ENCODE measurements at regions not wholly inside any gene's neighbourhood (a gene's known extent, or its start where the extent isn't known, plus 50 kb on each side); places are given as distances from the start of the nearest gene placed in this dataset.

DNA sequence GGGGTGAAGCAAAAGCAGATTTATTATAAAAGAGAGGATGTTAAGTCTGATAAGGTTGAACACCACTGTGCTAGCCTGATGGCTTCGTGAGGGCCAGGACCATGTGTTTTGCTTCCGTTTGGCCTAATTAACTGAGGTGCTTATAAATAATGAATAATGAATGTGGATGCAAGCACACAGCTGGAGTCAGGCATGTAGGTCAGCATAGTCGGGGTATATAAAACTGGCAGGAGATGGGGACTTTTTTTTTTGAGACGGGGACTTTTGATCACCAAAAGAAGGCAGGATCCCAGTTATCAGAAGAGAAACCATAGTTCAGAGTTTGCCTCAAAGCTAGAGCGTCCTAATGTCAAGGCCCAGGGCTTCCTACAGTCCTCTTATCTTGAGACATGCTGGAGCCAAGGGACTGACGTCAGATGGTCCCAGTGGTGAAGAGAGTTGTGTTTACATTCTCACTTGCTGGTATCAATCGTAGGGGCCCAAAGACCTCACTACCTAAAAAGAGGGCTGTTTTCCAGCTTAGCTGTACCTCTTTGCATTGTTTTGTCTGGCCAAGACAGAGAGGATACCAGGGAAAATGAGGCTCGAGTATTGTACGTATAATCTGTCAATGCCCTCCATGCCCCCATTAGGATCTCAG lies 50.4 kb downstream of the RTL9 start:
- no peak for DNase-seq (ENCODE audit: low read depth, low spot score)

DNA sequence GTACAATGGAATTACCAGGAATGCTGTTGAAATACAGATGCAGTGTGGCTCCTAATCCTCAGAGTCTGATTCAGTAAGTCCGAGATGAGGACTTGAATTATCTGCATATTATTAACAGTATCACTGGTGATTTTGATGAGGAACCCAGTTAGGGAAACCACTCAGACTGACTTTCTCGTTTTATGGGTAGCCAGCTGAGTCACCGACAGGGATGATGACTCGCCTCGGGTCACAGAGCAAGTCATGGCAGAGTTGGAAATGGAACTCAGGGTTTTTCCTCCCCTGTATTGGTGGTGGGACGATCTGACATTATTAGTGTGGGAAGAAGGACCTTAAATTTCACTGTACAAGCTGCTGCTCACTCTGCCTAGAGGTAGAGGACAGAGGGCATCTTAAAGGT lies 51.3 kb downstream of the RTL9 start:
- DNase-seq (ENCODE audit: low read depth, low spot score), result no peak

DNA sequence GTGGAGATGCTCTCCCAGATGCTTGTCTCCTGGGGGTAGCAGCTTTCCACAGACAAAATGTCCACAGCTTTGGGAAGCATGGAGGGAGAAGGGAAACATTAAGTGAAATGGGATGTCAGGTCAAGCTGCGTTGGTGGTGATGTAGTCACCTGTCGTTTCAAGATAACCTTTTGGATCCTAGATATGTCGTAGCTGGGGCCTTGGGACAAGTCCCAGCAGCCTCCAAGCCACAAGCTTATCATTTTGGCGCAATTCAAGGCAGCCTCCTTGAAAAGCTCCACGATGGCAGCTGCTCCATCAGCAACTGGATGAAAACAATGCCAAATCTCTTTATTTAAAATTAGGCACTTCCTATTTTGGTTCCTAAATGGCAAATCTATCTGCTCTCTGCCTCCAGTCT lies 52.0 kb downstream of the RTL9 start:
- DNase-seq (ENCODE audit: low read depth, low spot score), result no peak

DNA sequence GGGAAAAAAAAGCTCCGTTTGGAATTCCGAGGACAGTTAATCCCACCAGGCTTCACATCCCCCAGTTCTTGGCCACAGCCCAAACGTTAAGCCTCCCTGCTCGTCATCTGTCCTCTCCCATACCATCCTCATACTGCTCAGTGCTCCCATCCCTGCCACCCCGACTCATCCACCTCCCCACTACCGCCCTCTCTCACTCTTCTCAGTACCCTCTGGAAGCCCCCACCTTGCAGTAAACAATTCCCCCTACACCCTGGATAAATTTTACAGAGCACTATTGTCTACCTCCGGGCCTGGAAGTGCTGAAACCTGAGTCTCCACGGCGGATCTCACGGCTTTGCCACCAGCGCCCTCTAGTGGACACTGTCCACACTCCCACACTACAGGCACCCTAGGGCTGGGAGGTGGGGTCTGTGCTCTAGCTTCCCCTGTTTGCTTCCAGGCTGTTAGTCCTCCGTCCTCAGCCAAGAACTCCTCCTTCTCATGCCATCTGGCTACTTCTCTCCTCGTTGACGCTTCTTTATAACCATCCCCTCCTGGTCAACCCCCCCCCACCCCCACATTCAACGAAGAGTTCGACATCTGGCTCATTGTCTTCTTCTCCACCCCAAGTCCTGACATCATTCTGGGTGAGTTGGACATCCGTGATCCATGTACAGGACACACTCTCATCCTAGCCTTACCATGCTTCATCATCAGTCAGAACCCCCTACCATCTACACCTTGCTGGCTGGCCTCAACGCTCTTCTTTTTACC lies 54.5 kb downstream of the RTL9 start:
- no peak for DNase-seq (ENCODE audit: low read depth, low spot score)

DNA sequence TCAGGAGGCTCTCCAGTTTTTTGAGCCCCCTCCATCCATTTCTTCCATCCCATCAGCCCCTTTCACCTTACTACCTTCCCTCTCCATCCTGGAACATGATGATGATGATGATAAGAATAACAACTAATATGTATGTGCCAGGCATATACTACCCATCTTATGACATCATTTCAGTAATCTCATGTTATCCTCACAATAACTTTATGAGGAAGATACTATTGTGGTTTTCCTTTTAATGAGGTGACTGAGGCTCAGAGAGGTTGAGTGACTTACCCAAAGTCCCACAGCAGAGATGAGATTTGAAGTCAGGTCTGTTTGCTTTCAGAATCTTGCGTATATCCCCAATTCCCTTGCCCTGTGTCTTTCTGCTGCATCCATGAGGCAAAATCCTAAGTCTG lies 55.1 kb downstream of the RTL9 start:
- no peak for DNase-seq (ENCODE audit: low read depth, low spot score)

DNA sequence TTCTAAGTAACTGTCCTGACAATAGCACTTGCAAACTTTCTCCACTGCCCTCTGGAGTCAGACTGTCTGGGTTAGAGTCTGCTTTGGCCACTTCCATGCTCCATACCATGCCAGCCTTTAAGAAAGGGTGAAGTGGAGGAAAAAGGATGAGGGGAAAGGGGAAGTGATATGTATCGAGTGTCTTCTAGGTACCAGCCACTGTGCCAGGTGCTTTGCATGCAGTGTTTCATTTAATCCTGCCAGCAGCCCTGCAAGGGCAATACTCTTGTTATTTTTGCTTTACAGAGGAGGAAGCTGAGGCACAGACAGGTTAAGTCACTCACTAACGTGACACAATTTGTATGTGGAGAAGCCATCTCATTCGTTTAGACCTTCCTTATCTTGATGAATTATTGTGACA lies 55.6 kb downstream of the RTL9 start:
- no peak for DNase-seq (ENCODE audit: low read depth, low spot score)

DNA sequence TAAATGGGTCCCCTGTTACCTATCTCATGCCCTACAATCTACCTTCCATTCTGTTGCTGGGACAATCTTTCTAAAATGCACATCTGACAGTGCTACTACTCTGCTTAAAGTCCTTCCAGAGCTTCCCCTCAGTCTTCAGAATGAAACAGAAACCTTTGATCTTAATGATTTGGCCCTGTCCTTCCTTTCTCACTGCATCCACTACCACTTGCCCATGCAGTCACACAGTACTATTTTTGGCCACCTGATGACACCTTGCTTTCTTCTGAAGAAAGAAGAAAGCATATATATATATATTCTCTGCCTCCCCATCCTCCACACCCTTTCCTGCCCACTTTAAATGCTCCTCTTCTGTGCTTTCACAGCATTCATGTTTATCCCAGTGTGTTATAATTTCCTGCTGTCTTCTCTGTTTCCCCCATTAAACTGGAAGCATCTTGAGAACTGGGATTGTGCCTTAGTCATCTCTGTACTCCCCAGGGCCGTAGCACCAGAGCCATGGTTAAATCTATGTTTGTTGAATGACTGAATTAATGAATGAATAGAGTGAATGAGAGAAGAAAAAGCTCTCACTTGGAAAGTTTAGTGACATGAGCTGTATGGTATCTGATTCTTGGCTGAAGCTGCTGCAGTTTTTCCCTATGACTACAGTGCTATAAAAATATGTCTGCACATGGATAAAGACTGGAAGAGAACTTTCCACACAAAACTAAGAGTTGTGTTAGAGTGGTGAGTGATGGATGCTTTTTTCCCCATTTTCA lies 56.2 kb downstream of the RTL9 start:
- no peak for DNase-seq (ENCODE audit: low read depth, low spot score)

DNA sequence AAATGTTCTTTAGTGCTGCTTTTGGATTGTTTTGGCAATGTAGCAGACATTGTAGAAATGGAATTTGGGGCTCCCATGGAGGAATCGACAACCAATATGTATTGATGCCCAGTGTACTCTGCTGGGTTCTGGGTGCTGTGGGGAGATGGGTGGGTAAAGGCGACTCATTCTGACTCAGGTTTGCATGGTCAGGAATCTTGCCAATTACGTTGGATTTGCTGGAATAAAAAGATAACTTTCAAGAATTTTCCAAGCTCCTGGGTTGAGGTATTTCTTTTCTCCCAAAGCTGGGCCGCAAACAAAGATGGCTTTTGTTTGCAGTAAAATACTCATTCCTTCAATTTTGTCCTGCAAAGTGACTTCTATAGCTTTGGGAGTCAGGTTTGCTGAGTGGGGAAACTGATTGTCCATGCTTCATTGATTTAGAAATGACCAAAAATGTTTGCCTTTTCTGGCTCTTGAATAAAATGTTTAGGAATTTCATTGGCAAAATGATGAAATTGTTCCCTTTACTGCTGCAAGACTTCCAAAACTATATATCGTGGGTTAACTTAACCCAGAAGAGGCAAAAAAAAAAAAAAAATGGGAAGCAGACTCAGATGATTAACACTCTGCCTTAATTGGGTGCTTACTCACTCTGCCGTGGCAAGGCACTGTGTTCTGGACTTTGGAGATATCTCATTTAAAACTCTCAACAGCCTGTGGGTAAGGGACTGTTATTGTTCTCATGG lies 57.0 kb downstream of the RTL9 start:
- DNase-seq (ENCODE audit: low read depth, low spot score), result no peak

DNA sequence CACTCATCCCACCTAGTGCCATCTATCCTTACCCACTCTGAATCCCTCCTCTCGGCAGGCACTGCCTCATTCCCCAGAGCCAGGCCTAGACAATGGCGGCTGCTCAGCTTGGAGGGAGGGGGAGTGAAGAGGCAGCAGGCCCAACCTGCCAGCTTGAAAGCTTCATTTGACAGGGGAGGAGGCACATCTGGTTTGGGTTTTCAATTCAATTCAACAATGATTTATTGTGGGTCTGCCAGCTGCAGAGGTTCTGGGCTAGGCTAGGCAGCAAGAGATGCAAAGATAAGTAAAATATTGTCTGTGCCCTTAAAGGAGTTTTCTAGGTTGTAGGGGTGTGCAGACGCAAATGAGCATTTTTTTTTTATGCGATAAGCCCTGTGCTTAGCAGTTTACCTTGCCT lies 58.5 kb downstream of the RTL9 start:
- no peak for DNase-seq (ENCODE audit: low read depth, low spot score)

DNA sequence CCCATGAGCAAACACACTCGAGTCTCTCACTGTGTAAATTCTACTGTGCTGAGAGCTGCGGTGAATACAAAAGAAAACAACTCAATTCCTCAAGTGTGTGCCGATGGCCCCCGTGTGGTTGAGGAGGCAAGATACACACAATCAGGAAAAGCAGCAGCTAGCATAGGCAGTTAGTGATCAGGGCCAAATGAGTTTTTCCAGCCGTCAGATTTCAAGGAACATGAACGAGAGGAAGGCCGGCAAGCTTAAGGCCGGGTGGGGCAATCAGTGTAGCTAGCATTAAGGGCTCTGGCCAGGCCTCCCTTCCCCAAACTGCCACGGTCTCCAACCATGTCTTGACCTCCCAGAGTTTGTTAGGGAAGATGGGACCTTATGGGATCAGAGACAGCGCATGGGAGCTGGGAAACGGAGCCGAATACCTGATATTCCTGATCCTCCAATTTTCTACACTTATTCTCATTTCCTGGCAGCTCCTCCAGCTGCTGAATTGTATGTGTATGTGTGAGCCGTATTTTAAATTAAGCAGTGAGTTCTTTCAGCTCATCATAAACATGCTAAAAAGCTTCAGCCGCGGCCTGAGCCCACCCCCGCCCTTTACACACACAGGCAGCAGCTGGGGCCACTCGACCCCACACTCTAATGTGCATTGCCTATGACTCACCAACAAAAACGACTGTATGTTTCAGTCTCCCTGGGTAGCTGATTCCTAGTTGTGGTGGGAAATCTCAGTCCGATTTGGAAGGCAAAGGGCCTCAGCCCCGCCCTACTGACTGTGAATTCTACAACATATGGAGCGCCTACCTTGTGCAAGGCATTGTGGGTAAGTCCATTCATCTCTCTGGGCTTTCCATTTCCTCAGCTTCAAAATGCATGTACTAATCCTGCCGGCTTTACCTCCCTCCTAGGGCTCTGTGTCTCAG lies 59.9 kb downstream of the RTL9 start:
- DNase-seq (ENCODE audit: low read depth, low spot score), result no peak

DNA sequence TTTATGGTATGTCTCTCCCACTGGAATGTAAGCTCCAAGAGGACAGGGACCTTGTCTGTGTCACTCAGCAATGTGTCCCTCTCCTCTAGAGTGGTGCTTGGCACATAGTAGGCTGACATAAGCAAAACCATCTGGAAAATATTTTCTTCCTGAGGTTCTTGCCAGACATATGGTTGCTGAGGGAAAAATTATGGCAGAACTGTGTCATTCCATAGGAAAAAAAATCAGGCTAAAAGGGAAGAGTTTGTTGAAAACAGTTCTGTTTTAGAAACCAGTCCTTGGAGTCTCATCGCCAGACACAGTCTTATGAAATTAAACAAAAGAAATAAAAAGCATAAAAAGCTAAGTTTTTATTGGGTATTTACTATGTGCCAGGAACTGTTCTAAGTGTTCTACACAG lies 60.9 kb downstream of the RTL9 start:
- DNase-seq (ENCODE audit: low read depth, low spot score), result no peak

DNA sequence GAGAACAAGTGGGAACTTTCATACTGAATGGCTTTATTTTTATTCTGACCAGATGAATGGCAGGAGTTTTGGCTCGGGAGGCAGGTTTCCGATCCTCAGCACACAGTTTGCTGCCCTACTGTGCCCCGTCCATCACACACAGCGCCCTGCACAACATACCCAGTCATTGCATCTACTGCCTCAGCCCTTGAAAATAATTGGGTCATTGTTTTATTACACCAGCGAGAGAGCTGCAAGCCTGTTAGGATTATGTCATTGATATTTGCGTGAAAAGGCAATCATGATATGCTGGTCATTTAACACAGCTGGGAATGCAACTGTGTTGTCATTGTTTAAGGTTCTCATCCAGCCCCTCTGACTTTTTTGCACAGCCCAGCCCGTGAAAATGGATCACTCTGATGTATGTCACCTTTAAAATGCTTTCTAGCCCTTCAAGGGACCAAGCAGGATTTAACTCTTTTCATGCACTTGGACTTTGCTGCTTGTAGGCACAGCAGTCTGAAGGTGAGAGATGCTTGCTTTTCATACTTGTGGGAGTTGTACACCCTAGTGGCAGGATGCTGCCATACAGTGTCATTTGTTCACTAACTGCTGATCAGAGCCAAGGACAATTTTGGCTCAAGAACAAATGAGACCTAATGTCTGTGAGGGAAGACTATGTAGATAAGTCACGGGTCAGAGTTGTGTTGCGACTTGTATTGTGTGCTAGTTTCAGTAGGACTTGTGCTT lies 62.3 kb downstream of the RTL9 start:
- no peak for DNase-seq (ENCODE audit: low read depth, low spot score)

DNA sequence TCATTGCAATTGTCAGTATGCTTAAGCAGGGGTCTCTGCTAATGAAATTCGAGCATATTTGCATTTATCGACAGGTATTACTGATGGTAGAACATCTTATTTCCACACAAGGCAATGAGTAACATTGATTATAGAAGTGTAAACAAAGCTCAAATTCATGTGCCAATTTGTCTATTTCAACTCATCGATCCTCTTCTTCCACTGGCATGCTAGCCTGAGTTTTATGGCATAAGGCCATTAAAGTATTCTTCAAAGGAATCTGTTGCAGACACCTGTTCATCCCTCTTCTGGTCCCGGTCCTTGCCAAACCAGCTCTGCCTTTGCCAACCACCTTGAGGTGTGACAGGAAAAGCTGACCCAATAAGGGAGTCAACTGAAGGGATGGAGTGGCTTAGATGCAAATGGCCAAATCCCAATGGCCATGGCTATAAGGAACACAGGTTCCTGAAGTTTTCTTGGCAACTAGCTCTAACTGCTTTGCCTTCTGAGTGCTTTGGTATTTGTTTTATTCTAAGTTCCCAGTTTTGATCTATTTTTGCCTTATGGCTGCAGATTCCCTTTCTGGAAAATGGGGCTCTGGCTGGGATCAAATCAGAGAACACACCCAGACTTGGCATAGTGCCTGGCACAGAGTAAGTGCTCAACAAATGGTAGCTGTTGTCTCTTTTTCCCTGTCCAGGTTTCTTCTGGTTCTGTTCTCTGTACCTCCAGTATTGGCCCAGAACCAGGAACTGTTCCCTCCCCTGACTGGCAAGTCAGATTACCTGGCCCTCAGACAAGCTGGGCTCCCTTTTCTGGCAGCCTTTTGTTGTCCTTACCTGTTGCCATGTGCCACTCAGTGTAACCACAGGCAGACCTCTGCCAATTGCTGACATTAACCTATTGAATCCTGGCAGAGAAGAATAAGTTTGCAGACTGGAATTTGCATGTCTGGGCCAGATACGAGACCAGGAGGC lies 63.1 kb downstream of the RTL9 start:
- no peak for DNase-seq (ENCODE audit: low read depth, low spot score)

DNA sequence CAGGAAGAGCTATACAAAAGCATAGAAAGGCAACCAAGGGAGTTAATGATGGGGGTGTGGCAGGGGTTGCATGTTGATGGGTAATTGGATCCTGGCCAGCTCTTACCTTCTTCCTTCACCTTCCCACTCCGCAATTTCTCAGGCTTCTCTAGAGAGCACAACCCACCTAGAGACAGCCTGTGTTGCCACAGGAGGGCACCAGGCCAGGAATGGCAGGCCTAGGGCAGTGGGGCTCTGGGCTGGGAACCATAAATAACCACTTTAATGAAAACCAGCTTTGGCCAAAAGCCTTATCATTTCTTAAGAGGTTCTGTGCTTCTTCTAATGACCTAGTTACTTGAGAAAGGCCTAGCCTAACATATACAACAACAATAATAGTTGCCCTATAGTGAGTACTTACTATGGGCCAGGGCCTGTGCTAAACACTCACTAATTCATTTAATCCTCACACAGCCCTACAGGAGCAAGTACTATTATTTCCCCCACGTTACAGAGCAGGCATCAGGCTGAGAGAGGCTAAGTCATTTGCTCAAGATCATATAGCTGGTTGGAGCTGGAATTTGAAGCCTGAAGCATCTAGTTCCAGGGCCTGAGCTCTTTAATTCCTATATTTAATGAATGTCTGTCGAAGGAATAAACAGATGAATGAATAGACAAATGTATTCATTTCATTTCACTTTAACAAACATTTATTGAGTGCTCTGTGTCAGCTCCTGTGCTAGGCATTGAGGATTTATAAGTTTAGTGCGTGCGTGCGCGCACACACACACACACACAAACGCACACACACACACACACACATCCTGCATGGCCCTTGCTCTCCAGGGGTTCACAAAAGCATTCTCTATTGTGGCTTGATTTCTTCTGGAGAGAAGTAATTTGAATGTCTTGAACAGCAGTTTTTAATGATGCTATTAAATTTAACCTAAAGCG lies 66.8 kb downstream of the RTL9 start:
- no peak for DNase-seq (ENCODE audit: low read depth, low spot score)

DNA sequence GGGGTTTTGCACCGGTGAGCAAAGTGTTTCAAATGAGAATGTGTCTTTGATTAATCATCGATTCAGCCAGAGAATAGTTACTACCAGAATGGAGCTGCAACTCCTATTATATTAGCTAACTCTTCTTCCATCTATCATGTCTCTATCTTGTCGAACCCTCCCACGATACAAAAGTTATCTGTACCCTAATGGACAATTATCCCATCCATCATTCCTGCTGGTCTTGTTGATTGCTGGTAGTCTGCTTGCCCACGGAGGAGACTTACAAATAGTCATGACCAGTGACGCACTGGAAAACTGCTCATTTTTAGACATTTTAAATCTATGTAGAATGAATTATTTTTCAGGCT lies 67.5 kb downstream of the RTL9 start:
- no peak for DNase-seq (ENCODE audit: low read depth, low spot score)

DNA sequence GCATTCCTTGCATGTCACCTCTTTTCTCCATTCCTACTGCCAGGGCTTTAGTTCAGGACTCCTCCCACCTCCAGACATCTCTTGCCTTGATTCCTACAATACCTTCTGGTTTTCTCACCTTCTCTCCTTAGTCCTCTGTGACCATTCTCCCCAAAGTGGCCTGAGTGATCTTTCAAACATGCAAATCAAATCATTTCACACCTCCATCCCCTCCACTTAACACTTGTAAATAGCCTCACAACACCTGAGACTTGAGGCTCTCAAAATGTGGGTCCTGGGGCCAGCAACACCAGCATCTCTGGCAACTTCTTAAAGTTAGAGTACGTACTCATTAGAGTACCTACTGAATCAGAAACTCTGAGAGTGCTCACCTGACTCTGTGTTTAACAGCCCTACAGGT lies 68.4 kb downstream of the RTL9 start:
- DNase-seq (ENCODE audit: low read depth, low spot score), result no peak

DNA sequence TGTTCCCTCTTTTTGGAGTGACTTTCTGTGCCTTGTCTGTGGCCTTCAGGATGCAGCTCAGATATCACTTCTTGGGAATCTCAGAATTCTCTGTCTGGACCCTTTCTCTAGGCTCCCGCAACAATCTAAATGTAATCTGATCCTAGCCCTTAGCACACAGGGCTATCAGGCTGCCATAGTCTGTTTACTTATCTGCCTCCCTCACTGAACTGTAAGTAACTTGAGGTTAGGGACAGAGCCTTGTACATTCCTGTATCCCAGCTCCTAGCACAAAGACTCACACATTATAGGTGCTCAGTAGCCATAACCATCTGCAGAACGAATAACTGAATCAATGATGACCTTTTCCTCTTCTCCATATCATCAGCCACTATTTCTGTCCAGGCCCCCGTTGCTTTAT lies 69.5 kb downstream of the RTL9 start:
- DNase-seq (ENCODE audit: low read depth, low spot score), result no peak

Data from pulmonary artery endothelial cell (primary cell).